Activated CD4-positive, alpha-beta T cell treated with anti-CD3 and anti-CD28 coated beads, Interleukin-2, amount 10 ng/mL, durations not matched to agents 24 days and 14 days (primary cell): ENCODE measurements at regions not wholly inside any gene's neighbourhood (a gene's known extent, or its start where the extent isn't known, plus 50 kb on each side); places are given as distances from the start of the nearest gene placed in this dataset.
A peak's percentile ranks its signal among the peaks of the same experiment; 100 is the strongest.

Experiments used
- DNase-seq: peaks from one replicate; pipeline ENCODE4 v3.0.0; 2022
- H3K27ac Mint-ChIP-seq: one replicate; pipeline ENCODE4 v1.8.0; 2022; ENCODE audit warnings: mild to moderate bottlenecking, mixed read lengths
- H3K27me3 Mint-ChIP-seq: one replicate; pipeline ENCODE4 v1.8.0; 2022; ENCODE audit warnings: mixed read lengths
- H3K36me3 Mint-ChIP-seq: one replicate; pipeline ENCODE4 v1.8.0; 2022; ENCODE audit warnings: low read depth, mild to moderate bottlenecking, mixed read lengths
- H3K4me1 Mint-ChIP-seq: one replicate; pipeline ENCODE4 v1.8.0; 2021; ENCODE audit warnings: mixed read lengths
- H3K4me3 Mint-ChIP-seq: one replicate; pipeline ENCODE4 v1.8.0; 2022; ENCODE audit warnings: mild to moderate bottlenecking, moderate library complexity, mixed read lengths
- H3K9me3 Mint-ChIP-seq: one replicate; pipeline ENCODE4 v1.8.0; 2021; ENCODE audit warnings: mixed read lengths
- intact Hi-C: fragments of 100-400 bp; cut with micrococcal nuclease; formaldehyde crosslinking; loops from one replicate; pipeline ENCODE4 v1.15.1; 2023

- Mint-ChIP-seq H3K36me3 (no peaks in the 10 kb centered on the region), H3K4me1 (no peaks in the 10 kb centered on the region), H3K9me3 (no peaks in the 10 kb centered on the region), H3K27ac (no peak overlapping the region), H3K4me3 (no peak overlapping the region), H3K27me3 (peaks cover 11% of the 10 kb centered on the region)
- intact Hi-C loops = no loop called here
- DNase-seq = no peak
Observed at GRCh38 chr14:89015016-89015415, 190.6 kb downstream of the TTC8 start.

DNA sequence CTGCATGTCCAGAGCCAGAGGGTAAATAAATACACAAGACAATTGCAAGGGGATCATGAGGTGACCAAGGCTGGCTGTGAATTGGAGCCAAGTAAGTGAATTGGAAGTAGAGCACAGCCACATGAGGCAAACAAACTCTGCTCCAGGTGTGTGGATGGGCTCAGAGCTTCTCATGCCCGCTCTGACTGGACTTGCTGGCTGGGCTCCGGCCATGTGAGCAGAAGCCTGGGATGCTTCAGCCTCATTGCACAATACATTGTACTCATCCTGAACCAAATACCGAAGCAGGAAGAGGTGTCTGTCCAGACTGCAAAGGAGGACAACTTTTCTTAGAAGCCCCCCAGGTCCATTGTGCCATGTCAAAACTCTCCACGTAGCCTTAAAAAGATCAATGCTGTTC is 193.0 kb downstream of the TTC8 start:
- Mint-ChIP-seq H3K27me3 (peaks cover 25% of the 10 kb centered on the region), H3K4me1 (no peaks in the 10 kb centered on the region), H3K27ac (no peak overlapping the region), H3K36me3 (no peaks in the 10 kb centered on the region), H3K9me3 (no peaks in the 10 kb centered on the region), H3K4me3 (no peak overlapping the region)
- DNase-seq = no peak
- intact Hi-C loops = no loop called here

DNA sequence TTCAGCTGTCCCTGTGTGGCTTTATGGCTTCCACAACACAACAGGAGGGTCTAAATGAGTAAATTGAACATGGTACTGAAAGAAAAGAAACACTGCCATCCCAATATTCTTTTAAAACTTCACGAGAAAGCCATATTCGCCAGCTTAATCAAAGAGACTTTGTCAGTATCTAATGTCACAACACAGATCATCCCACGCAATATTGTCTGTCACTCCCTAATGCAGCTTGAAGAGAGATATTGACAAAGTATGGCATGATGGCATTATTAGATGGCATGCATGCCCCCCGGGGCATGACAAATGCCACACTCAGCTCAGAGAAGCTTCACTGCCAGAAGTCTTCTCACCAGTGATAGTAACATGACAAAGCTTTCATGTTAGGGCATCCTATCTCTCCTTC is 197.8 kb downstream of the TTC8 start:
- H3K4me3 Mint-ChIP-seq = no peak overlapping the region
- intact Hi-C loops = no loop called here
- no peaks in the 10 kb centered on the region for H3K36me3 Mint-ChIP-seq
- H3K27me3 Mint-ChIP-seq = peaks cover 45% of the 10 kb centered on the region
- no peaks in the 10 kb centered on the region for H3K9me3 Mint-ChIP-seq
- no peak overlapping the region for H3K27ac Mint-ChIP-seq
- no peak for DNase-seq
- H3K4me1 Mint-ChIP-seq = no peaks in the 10 kb centered on the region

- Mint-ChIP-seq H3K4me1 (no peaks in the 10 kb centered on the region), H3K27ac (no peak overlapping the region), H3K27me3 (peaks cover 62% of the 10 kb centered on the region), H3K9me3 (no peaks in the 10 kb centered on the region), H3K4me3 (no peak overlapping the region), H3K36me3 (no peaks in the 10 kb centered on the region)
- intact Hi-C loops = loop anchor here (5.0 kb wide), 1 partner anchor 357 kb away; no protein-coding TSS in a partner anchor
- no peak for DNase-seq
Observed at GRCh38 chr14:89024691-89025090, 200.2 kb downstream of the TTC8 start.

- DNase-seq = no peak
- Mint-ChIP-seq H3K36me3 (no peaks in the 10 kb centered on the region), H3K4me3 (no peak overlapping the region), H3K9me3 (no peaks in the 10 kb centered on the region), H3K27ac (no peak overlapping the region), H3K27me3 (peaks cover 68% of the 10 kb centered on the region), H3K4me1 (no peaks in the 10 kb centered on the region)
- intact Hi-C loops = loop anchor here (5.0 kb wide), 1 partner anchor 358 kb away; no protein-coding TSS in a partner anchor
Observed at GRCh38 chr14:89025561-89026236, 201.2 kb downstream of the TTC8 start.

- intact Hi-C loops = loop anchor here (1.0 to 5.0 kb wide), 2 partner anchors 360 to 887 kb away; no protein-coding TSS in a partner anchor
- Mint-ChIP-seq H3K27ac (no peak overlapping the region), H3K9me3 (no peaks in the 10 kb centered on the region), H3K27me3 (peaks cover 60% of the 10 kb centered on the region), H3K4me1 (no peaks in the 10 kb centered on the region), H3K36me3 (no peaks in the 10 kb centered on the region), H3K4me3 (peak overlapping the region; percentile 68)
- peak; percentile 89 for DNase-seq
Observed at GRCh38 chr14:89027097-89027740, 202.8 kb downstream of the TTC8 start.

GRCh38 chr14:89028462-89029134 is 204.1 kb downstream of the TTC8 start:
- Mint-ChIP-seq H3K27ac (no peak overlapping the region), H3K9me3 (no peaks in the 10 kb centered on the region), H3K4me1 (no peaks in the 10 kb centered on the region), H3K27me3 (peaks cover 57% of the 10 kb centered on the region), H3K4me3 (peak overlapping the region; percentile 68), H3K36me3 (no peaks in the 10 kb centered on the region)
- intact Hi-C loops = loop anchor here (5.0 kb wide), 1 partner anchor 361 kb away; no protein-coding TSS in a partner anchor
- peak; percentile 52 for DNase-seq

DNA sequence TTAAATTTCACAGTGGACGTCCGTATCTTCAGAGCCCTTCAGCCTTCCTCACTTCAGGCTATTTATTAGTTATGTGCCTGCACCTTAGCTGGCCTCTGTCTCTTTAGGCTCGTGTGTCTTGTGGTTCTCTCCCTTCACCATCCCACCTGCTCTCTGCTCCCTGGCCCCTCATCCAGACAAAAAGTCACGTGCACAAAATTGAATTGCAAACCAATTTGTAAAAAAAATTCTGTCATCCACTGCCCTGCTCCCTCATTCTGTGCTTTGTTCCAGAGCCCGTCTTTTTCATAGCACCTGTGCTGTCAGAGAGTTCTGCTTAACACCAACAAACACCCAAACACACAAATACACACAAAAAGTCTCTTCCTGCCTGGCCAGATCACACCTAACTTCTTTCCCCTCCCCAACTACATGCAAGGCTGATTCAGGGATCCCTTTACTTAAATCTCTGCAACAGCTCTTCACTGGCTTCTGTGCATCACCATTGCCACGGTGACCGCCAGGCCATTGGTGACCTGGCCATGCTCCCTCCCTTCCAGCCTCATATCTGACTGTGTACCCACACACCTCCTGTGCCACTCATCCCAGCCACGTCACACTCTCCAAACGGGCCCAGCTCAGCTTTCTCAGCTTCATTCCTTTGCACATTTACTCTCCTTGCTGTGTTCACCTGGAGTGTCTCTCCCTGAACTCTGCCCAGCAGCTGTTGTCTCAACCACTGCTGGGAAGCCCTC is 205.7 kb downstream of the TTC8 start:
- peak; percentile 35 for DNase-seq
- H3K9me3 Mint-ChIP-seq = no peaks in the 10 kb centered on the region
- H3K27me3 Mint-ChIP-seq = peaks cover 47% of the 10 kb centered on the region
- H3K4me3 Mint-ChIP-seq = no peak overlapping the region
- H3K4me1 Mint-ChIP-seq = no peaks in the 10 kb centered on the region
- intact Hi-C loops = loop anchor here (5.0 kb wide), 1 partner anchor 363 kb away; no protein-coding TSS in a partner anchor
- H3K36me3 Mint-ChIP-seq = no peaks in the 10 kb centered on the region
- H3K27ac Mint-ChIP-seq = no peak overlapping the region

DNA sequence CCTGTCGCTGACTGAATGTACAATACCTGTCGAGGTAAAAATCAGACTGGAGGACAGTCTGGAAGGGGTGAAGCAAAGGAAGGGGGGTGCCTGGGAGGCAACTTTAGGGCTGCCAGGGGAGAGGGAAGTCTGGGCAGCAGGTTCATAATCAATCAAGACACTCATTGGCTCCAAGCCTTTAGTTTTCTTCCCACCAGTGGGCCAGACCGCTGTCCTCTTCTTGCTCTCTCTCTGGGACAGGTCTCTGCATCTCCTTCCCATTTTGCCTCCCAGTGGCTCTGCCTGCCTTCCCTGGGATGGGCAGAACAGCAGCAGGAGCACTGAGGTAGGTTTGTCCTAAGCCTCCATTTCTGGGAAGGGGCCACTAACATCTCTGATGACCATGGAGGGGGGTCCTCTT is 206.5 kb downstream of the TTC8 start:
- Mint-ChIP-seq H3K36me3 (no peaks in the 10 kb centered on the region), H3K4me1 (no peaks in the 10 kb centered on the region), H3K9me3 (no peaks in the 10 kb centered on the region), H3K27me3 (peaks cover 40% of the 10 kb centered on the region), H3K4me3 (no peak overlapping the region), H3K27ac (no peak overlapping the region)
- intact Hi-C loops = no loop called here
- peak; percentile 47 for DNase-seq

- peaks cover 5% of the 10 kb centered on the region for H3K9me3 Mint-ChIP-seq
- H3K27ac Mint-ChIP-seq = no peak overlapping the region
- H3K36me3 Mint-ChIP-seq = no peaks in the 10 kb centered on the region
- peaks cover 38% of the 10 kb centered on the region for H3K27me3 Mint-ChIP-seq
- no peaks in the 10 kb centered on the region for H3K4me1 Mint-ChIP-seq
- H3K4me3 Mint-ChIP-seq = no peak overlapping the region
- DNase-seq = peak; percentile 40
- intact Hi-C loops = no loop called here
Observed at GRCh38 chr14:89032086-89032649, 207.7 kb downstream of the TTC8 start.

- intact Hi-C loops = no loop called here
- peak; percentile 34 for DNase-seq
- Mint-ChIP-seq H3K9me3 (peaks cover 9% of the 10 kb centered on the region), H3K4me3 (no peak overlapping the region), H3K27ac (no peak overlapping the region), H3K4me1 (no peaks in the 10 kb centered on the region), H3K27me3 (peaks cover 28% of the 10 kb centered on the region), H3K36me3 (no peaks in the 10 kb centered on the region)
Observed at GRCh38 chr14:89033756-89034155, 209.3 kb downstream of the TTC8 start.

DNA sequence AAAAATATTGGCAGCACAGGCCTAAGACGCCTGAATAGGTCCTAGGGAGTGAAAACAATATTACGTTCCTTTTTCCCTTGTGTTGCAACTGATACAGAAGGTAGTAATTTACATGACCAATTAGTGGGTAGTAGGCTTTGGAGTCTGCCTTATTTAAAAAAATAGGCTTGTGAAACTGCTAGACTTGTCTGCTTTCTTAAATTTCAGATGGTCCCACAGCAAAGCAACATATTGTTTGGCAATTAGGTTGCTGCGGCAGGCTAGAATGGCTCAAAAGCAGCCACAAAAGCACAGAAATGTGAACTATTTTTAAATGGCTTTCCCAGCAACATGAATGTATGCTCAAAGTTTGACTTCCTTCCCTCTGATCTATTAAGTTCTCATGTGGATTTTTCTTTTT is 211.9 kb downstream of the TTC8 start:
- H3K4me3 Mint-ChIP-seq = no peak overlapping the region
- no peak overlapping the region for H3K27ac Mint-ChIP-seq
- intact Hi-C loops = no loop called here
- H3K9me3 Mint-ChIP-seq = peaks cover 9% of the 10 kb centered on the region
- peaks cover 14% of the 10 kb centered on the region for H3K27me3 Mint-ChIP-seq
- peaks cover 5% of the 10 kb centered on the region for H3K4me1 Mint-ChIP-seq
- no peaks in the 10 kb centered on the region for H3K36me3 Mint-ChIP-seq
- no peak for DNase-seq

DNA sequence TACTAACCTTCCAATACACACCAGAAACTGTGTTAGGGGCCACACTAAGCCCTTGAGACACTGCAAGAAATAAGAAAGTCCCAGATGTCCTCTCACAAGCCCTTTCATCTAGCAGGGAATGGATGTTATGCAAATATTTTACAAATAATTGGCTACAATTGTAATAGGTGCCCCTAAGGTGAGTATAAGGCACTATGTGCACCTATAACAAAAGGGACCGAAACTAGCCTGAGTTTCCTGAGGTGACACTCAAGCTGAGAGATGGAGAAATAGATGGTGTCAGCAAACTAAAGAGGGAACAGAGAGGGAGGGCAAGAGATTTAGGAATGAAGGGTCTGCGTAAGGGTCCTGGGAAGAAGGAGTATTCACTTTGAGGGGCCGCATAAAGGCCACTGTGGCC is 212.6 kb downstream of the TTC8 start:
- no peak overlapping the region for H3K4me3 Mint-ChIP-seq
- peaks cover 7% of the 10 kb centered on the region for H3K4me1 Mint-ChIP-seq
- no peaks in the 10 kb centered on the region for H3K36me3 Mint-ChIP-seq
- peaks cover 12% of the 10 kb centered on the region for H3K27me3 Mint-ChIP-seq
- peaks cover 9% of the 10 kb centered on the region for H3K9me3 Mint-ChIP-seq
- no peak overlapping the region for H3K27ac Mint-ChIP-seq
- intact Hi-C loops = no loop called here
- DNase-seq = no peak
